ENCODE measurements at regions not wholly inside any gene's neighbourhood (a gene's known extent, or its start where the extent isn't known, plus 50 kb on each side); places are given as distances from the start of the nearest gene placed in this dataset.

DNA sequence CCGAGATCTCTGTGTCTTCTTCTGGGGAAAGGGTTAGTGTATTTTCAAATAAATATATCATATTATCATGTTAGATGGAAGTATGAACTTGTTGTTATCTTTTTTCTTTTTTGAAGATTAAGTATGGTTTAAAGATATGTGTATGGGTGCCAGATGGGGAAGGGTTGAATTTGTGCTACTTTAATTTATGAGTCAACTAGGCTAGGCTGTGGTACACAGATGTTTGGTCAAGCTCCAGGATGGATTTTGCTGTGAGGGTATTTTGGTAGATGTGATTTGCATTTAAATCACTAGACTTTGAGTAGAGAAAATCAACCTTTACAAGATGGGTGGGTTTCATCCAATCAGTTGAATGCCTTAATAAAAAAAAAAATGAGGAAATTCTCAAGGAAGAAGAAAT lies 886.6 kb upstream of the ADGRB3 start:
- 84 to 94% (median 87%) methylated on average over 1 of the region's 1 CpG for WGBS, 3 donors
- Histone ChIP-seq H3K36me3 (ENCODE audit: insufficient read depth in 1 of 2, low read depth in 1 of 2) (no peaks in the 10 kb centered on the region), H3K27ac (no peak overlapping the region), H3K9me3 (no peaks in the 10 kb centered on the region), H3K4me3 (no peak overlapping the region), H3K27me3 (ENCODE audit: insufficient read depth in 3 of 3, low read length in 2 of 3) (no peaks in the 10 kb centered on the region), H3K4me1 (no peaks in the 10 kb centered on the region)
- TF ChIP-seq, protein P1, sequence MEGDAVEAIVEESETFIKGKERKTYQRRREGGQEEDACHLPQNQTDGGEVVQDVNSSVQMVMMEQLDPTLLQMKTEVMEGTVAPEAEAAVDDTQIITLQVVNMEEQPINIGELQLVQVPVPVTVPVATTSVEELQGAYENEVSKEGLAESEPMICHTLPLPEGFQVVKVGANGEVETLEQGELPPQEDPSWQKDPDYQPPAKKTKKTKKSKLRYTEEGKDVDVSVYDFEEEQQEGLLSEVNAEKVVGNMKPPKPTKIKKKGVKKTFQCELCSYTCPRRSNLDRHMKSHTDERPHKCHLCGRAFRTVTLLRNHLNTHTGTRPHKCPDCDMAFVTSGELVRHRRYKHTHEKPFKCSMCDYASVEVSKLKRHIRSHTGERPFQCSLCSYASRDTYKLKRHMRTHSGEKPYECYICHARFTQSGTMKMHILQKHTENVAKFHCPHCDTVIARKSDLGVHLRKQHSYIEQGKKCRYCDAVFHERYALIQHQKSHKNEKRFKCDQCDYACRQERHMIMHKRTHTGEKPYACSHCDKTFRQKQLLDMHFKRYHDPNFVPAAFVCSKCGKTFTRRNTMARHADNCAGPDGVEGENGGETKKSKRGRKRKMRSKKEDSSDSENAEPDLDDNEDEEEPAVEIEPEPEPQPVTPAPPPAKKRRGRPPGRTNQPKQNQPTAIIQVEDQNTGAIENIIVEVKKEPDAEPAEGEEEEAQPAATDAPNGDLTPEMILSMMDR (IDR thresholded peaks at IDR 0.05), result no peak
- DNase-seq (no peak), ATAC-seq (no peak)
- intact Hi-C loops (cut with DNase I), result no loop called here

DNA sequence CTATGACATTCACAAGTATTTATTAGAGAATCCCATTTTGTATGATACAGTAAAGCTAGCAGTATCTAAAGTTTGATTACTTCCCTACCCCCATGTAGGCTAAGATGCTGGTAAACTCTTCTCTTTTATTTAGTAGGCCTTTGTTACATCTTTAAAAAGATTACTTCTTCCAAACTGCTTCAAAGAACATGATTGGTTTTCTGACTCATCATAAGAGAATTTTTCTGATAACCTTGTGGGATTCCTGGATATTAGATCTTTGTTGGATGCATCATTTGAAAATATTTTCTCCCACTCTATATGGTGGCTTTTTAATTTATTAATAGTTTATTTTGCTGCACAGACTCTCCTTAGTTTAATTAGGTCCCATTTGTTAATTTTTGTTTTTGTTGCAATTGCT lies 898.3 kb upstream of the ADGRB3 start:
- no peaks in the 10 kb centered on the region for H3K4me1 ChIP-seq
- no peak overlapping the region for H3K27ac ChIP-seq
- intact Hi-C loops (cut with DNase I), result no loop called here
- TF ChIP-seq, protein P1 (IDR thresholded peaks at IDR 0.05), result no peak
- no peaks in the 10 kb centered on the region for H3K9me3 ChIP-seq
- no peak for ATAC-seq
- DNase-seq, result no peak
- no peaks in the 10 kb centered on the region for H3K27me3 ChIP-seq (ENCODE audit: insufficient read depth in 3 of 3, low read length in 2 of 3)
- H3K4me3 ChIP-seq, result no peak overlapping the region
- H3K36me3 ChIP-seq (ENCODE audit: insufficient read depth in 1 of 2, low read depth in 1 of 2), result no peaks in the 10 kb centered on the region

DNA sequence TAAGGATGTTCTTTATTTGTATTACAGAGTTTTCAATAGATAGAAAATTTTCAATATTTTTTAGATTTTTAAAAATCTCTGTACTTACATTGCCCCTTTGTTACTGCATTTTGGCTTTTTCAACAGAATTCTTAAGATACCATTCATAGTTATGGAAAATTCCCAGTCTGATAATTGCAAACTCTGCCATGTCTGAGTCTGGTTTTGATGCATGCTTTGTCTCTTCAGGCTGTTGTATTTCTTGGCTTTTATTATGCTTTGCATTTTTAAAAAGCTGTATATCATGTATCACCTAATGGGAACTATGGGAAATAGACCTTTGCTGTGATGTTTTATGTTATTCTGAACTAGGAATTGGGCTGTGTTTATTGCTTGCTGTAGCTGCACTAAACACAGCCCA lies 898.9 kb upstream of the ADGRB3 start:
- Histone ChIP-seq H3K9me3 (no peaks in the 10 kb centered on the region), H3K27ac (no peak overlapping the region), H3K4me3 (no peak overlapping the region), H3K36me3 (ENCODE audit: insufficient read depth in 1 of 2, low read depth in 1 of 2) (no peaks in the 10 kb centered on the region), H3K4me1 (no peaks in the 10 kb centered on the region), H3K27me3 (ENCODE audit: insufficient read depth in 3 of 3, low read length in 2 of 3) (no peaks in the 10 kb centered on the region)
- ATAC-seq (no peak), DNase-seq (no peak)
- intact Hi-C loops (cut with DNase I), result no loop called here
- TF ChIP-seq, protein P1 (IDR thresholded peaks at IDR 0.05), result no peak

DNA sequence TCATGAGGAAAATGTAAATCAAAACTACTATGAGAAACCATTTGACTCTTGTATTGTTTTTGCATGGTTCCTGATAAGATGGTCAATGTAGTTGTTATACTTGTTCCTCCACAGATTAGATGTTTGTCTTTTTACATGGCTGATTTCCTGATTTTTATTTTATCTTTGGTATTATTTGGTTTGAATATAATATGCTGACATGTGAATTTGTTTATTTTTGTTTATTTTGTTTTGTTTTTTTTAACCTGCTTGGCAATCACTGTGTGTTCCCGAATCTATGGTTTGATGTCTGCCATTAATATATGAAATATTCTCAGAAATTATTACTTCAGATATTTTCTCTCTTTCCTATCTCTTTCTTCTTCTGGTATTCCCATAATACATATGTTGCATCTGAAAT lies 899.5 kb upstream of the ADGRB3 start:
- intact Hi-C loops (cut with DNase I), result no loop called here
- Histone ChIP-seq H3K36me3 (ENCODE audit: insufficient read depth in 1 of 2, low read depth in 1 of 2) (no peaks in the 10 kb centered on the region), H3K27ac (no peak overlapping the region), H3K4me1 (no peaks in the 10 kb centered on the region), H3K27me3 (ENCODE audit: insufficient read depth in 3 of 3, low read length in 2 of 3) (no peaks in the 10 kb centered on the region), H3K9me3 (no peaks in the 10 kb centered on the region), H3K4me3 (no peak overlapping the region)
- 67 to 89% (median 88%) methylated on average over 1 of the region's 1 CpG for WGBS, 3 donors
- ATAC-seq (no peak), DNase-seq (no peak)
- TF ChIP-seq, protein P1 (IDR thresholded peaks at IDR 0.05), result no peak

DNA sequence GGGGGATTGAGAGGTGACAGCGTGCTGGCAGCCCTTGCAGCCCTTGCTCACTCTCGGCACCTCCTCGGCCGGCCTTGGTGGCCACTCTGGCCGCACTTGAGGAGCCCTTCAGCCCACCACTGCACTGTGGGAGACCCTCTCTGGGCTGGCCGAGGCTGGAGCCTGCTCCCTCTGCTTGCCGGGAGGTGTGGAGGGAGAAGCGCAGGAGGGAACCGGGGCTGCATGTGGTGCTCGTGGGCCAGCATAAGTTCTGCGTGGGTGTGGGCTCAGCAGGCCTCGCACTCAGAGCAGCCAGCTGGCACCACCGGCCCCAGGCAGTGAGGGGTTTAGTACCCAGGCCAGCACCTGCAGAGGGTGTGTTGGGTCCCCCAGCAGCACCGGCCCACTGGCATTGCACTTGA lies 912.2 kb upstream of the ADGRB3 start:
- TF ChIP-seq, protein P1 (IDR thresholded peaks at IDR 0.05), result no peak
- intact Hi-C loops (cut with DNase I), result no loop called here
- Histone ChIP-seq H3K36me3 (ENCODE audit: insufficient read depth in 1 of 2, low read depth in 1 of 2) (no peaks in the 10 kb centered on the region), H3K27me3 (ENCODE audit: insufficient read depth in 3 of 3, low read length in 2 of 3) (no peaks in the 10 kb centered on the region), H3K4me1 (no peaks in the 10 kb centered on the region), H3K9me3 (no peaks in the 10 kb centered on the region), H3K27ac (no peak overlapping the region), H3K4me3 (no peak overlapping the region)
- no peak for ATAC-seq
- 74 to 90% (median 78%) methylated on average over 13 to 14 of the region's 14 CpGs for WGBS, 3 donors
- DNase-seq, result no peak
